OCI-LY7 (cell line): ENCODE measurements at regions not wholly inside any gene's neighbourhood (a gene's known extent, or its start where the extent isn't known, plus 50 kb on each side); places are given as distances from the start of the nearest gene placed in this dataset.

Source experiments
- EZH2phosphoT487 ChIP-seq: fragments of 200-600 bp; sonication (generic); IDR thresholded peaks from 2 replicates; pipeline ENCODE4 v1.6.1; 2018; ENCODE audit warnings: low read depth, borderline replicate concordance, mild to moderate bottlenecking, mixed run types, antibody characterized with exemption, low read length, moderate library complexity, mixed read lengths
- TF ChIP-seq, protein P1 (sequence below): fragments of 200-600 bp; sonication (generic); conservative IDR thresholded peaks from 2 replicates; pipeline ENCODE4 v1.5.1; 2014; ENCODE audit warnings: mild to moderate bottlenecking, antibody characterized with exemption, low read length, moderate library complexity, mixed read lengths

GRCh38 chr4:18981234-18981615 lies 959.7 kb upstream of the LCORL start:
- TF ChIP-seq, protein P1, sequence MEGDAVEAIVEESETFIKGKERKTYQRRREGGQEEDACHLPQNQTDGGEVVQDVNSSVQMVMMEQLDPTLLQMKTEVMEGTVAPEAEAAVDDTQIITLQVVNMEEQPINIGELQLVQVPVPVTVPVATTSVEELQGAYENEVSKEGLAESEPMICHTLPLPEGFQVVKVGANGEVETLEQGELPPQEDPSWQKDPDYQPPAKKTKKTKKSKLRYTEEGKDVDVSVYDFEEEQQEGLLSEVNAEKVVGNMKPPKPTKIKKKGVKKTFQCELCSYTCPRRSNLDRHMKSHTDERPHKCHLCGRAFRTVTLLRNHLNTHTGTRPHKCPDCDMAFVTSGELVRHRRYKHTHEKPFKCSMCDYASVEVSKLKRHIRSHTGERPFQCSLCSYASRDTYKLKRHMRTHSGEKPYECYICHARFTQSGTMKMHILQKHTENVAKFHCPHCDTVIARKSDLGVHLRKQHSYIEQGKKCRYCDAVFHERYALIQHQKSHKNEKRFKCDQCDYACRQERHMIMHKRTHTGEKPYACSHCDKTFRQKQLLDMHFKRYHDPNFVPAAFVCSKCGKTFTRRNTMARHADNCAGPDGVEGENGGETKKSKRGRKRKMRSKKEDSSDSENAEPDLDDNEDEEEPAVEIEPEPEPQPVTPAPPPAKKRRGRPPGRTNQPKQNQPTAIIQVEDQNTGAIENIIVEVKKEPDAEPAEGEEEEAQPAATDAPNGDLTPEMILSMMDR: no peak
- TF ChIP-seq EZH2phosphoT487: no peak
